Lower lobe of right lung (tissue), 2 donors: ENCODE measurements at regions not wholly inside any gene's neighbourhood (a gene's known extent, or its start where the extent isn't known, plus 50 kb on each side); places are given as distances from the start of the nearest gene placed in this dataset.

Experiments used
- ATAC-seq, 2 donors: fragments of 200-7000 bp; cut with Tn5 transposase; one replicate each; pipeline ENCODE4 v1.9.1; 2020 to 2022; ENCODE audit warnings: mild to moderate bottlenecking in 2 of 2, moderate library complexity in 2 of 2
- DNase-seq: peaks from one replicate; pipeline ENCODE4 v3.0.0-alpha.2; 2020
- H3K27ac ChIP-seq: fragments of 200-600 bp; one replicate; pipeline ENCODE4 v1.8.0; 2022
- H3K27me3 ChIP-seq: fragments of 200-600 bp; one replicate; pipeline ENCODE4 v1.8.0; 2022; ENCODE audit warnings: low read depth
- H3K36me3 ChIP-seq: fragments of 200-600 bp; one replicate; pipeline ENCODE4 v1.8.0; 2022; ENCODE audit warnings: mild to moderate bottlenecking
- H3K4me1 ChIP-seq: fragments of 200-600 bp; one replicate; pipeline ENCODE4 v1.8.0; 2022
- H3K4me3 ChIP-seq: fragments of 200-600 bp; one replicate; pipeline ENCODE4 v1.8.0; 2022; ENCODE audit warnings: mild to moderate bottlenecking
- H3K9me3 ChIP-seq: fragments of 200-600 bp; one replicate; pipeline ENCODE4 v1.8.0; 2022
- intact Hi-C: fragments of 100-400 bp; cut with DNase I; formaldehyde crosslinking; loops from one replicate; pipeline ENCODE4 v1.11.0; 2022
- TF ChIP-seq, protein P1 (sequence below): fragments of 200-600 bp; IDR thresholded peaks from one replicate; pipeline ENCODE4 v1.8.0; 2022; ENCODE audit warnings: antibody characterized with exemption, mild to moderate bottlenecking
- donor health status: DM: no; HTN: yes; CAD: no; lungs with severe emphysema.

- TF ChIP-seq, protein P1, sequence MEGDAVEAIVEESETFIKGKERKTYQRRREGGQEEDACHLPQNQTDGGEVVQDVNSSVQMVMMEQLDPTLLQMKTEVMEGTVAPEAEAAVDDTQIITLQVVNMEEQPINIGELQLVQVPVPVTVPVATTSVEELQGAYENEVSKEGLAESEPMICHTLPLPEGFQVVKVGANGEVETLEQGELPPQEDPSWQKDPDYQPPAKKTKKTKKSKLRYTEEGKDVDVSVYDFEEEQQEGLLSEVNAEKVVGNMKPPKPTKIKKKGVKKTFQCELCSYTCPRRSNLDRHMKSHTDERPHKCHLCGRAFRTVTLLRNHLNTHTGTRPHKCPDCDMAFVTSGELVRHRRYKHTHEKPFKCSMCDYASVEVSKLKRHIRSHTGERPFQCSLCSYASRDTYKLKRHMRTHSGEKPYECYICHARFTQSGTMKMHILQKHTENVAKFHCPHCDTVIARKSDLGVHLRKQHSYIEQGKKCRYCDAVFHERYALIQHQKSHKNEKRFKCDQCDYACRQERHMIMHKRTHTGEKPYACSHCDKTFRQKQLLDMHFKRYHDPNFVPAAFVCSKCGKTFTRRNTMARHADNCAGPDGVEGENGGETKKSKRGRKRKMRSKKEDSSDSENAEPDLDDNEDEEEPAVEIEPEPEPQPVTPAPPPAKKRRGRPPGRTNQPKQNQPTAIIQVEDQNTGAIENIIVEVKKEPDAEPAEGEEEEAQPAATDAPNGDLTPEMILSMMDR, result no peak
Measured at GRCh38 chr6:138031417-138031816, 75.8 kb downstream of the PERP start.

DNA sequence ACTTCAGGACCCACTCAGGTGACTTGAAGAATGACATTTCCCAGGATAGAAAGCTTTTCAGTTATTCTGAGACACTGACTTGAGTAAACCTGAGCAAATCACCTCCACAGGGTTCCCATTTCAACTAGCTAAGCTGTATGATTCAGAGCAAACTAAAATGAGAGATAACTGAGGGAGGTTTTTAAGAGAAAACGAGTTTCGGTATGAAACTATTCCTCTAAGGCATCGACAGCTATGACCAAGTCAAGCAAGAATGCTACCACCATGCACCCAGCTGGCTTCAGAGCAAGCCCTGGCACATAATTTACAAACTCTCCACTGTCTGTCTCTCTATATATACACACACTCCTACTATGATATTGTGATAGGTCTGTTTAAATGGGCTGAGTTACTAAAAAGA, 75.4 kb downstream of the PERP start:
- H3K4me1 ChIP-seq, result no peaks in the 10 kb centered on the region
- H3K4me3 ChIP-seq, result no peak overlapping the region
- TF ChIP-seq, protein P1, result no peak
- H3K27me3 ChIP-seq, result no peaks in the 10 kb centered on the region
- ATAC-seq (no peak), DNase-seq (no peak)
- H3K9me3 ChIP-seq, result no peaks in the 10 kb centered on the region
- H3K36me3 ChIP-seq, result no peaks in the 10 kb centered on the region
- H3K27ac ChIP-seq, result no peak overlapping the region
- intact Hi-C loops, result no loop called here

More at GRCh38 chr6:138031417-138031816, 75.8 kb downstream of the PERP start:
- intact Hi-C loops, result no loop called here
- no peaks in the 10 kb centered on the region for H3K9me3 ChIP-seq
- no peaks in the 10 kb centered on the region for H3K36me3 ChIP-seq
- H3K27me3 ChIP-seq, result no peaks in the 10 kb centered on the region
- no peak overlapping the region for H3K27ac ChIP-seq
- no peaks in the 10 kb centered on the region for H3K4me1 ChIP-seq
- H3K4me3 ChIP-seq, result no peak overlapping the region
- ATAC-seq, result no peak
- DNase-seq, result no peak

- Histone ChIP-seq H3K27me3 (no peaks in the 10 kb centered on the region), H3K9me3 (no peaks in the 10 kb centered on the region), H3K4me3 (no peak overlapping the region), H3K4me1 (no peaks in the 10 kb centered on the region), H3K27ac (no peak overlapping the region), H3K36me3 (no peaks in the 10 kb centered on the region)
- intact Hi-C loops, result no loop called here
- TF ChIP-seq, protein P1, result no peak
- DNase-seq (no peak), ATAC-seq (no peak)
Measured at GRCh38 chr6:138032571-138032970, 74.6 kb downstream of the PERP start.

GRCh38 chr6:138034229-138034628, 73.0 kb downstream of the PERP start:
- no peaks in the 10 kb centered on the region for H3K4me1 ChIP-seq
- TF ChIP-seq, protein P1, result no peak
- H3K4me3 ChIP-seq, result no peak overlapping the region
- H3K27me3 ChIP-seq, result no peaks in the 10 kb centered on the region
- intact Hi-C loops, result no loop called here
- no peaks in the 10 kb centered on the region for H3K9me3 ChIP-seq
- H3K27ac ChIP-seq, result no peak overlapping the region
- DNase-seq, result no peak
- ATAC-seq, result no peak
- H3K36me3 ChIP-seq, result no peaks in the 10 kb centered on the region

GRCh38 chr6:138035070-138035469, 72.1 kb downstream of the PERP start:
- Histone ChIP-seq H3K36me3 (no peaks in the 10 kb centered on the region), H3K27me3 (no peaks in the 10 kb centered on the region), H3K27ac (no peak overlapping the region), H3K4me3 (no peak overlapping the region), H3K9me3 (no peaks in the 10 kb centered on the region), H3K4me1 (no peaks in the 10 kb centered on the region)
- TF ChIP-seq, protein P1, result no peak
- DNase-seq, result no peak
- intact Hi-C loops, result no loop called here
- no peak for ATAC-seq

DNA sequence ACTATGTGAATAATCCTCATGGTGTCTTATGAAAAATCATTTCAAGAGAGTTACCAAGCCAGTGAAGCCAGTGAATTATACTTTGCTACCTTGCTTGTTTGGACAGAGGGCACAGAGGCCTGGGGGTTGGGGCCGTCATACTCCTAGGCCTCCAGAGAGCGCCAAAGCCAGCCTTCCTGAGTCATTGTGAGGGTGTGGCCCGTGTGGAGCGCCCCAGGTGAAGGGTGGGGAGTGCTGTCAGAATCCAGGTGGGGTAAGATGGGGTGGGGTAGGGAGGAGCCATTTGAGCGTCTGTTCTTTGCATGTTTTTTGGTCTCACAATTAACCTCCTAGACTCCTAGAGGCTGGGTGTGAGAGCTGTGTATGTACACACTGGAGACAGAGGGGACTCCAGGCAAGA, 71.1 kb downstream of the PERP start:
- no peaks in the 10 kb centered on the region for H3K27me3 ChIP-seq
- no peaks in the 10 kb centered on the region for H3K36me3 ChIP-seq
- DNase-seq, result no peak
- intact Hi-C loops, result no loop called here
- TF ChIP-seq, protein P1, result no peak
- ATAC-seq, result no peak
- H3K9me3 ChIP-seq, result no peaks in the 10 kb centered on the region
- H3K4me1 ChIP-seq, result no peaks in the 10 kb centered on the region
- H3K4me3 ChIP-seq, result no peak overlapping the region
- no peak overlapping the region for H3K27ac ChIP-seq
